Mesendoderm (in vitro differentiated cells): ENCODE measurements at regions not wholly inside any gene's neighbourhood (a gene's known extent, or its start where the extent isn't known, plus 50 kb on each side); places are given as distances from the start of the nearest gene placed in this dataset.

Experiments
- DNase-seq: peaks from one replicate; pipeline ENCODE4 v3.0.0; 2013
- H2AK5ac ChIP-seq: 2 replicates; pipeline ENCODE4 v1.6.1; 2013; ENCODE audit warnings: low read length, inconsistent platforms
- H2BK120ac ChIP-seq: 2 replicates; pipeline ENCODE4 v1.6.1; 2013; ENCODE audit warnings: low read depth, mild to moderate bottlenecking, low read length, moderate library complexity, mixed read lengths
- H2BK15ac ChIP-seq: replicated peaks from 2 replicates; pipeline ENCODE4 v1.6.1; 2013; ENCODE audit warnings: low read depth, mild to moderate bottlenecking, moderate library complexity
- H2BK5ac ChIP-seq: 2 replicates; pipeline ENCODE4 v1.6.1; 2013; ENCODE audit warnings: low read length, inconsistent platforms
- H3K18ac ChIP-seq: 2 replicates; pipeline ENCODE4 v1.6.1; 2013; ENCODE audit warnings: mild to moderate bottlenecking, low read length, mixed read lengths
- H3K23ac ChIP-seq: one replicate; pipeline ENCODE4 v1.6.1; 2013; ENCODE audit warnings: low read length
- H3K27ac ChIP-seq: 2 replicates; pipeline ENCODE4 v1.5.1; 2013; ENCODE audit warnings: low read depth, mild to moderate bottlenecking, inconsistent platforms, low read length, moderate library complexity
- H3K27me3 ChIP-seq: 2 replicates; pipeline ENCODE4 v1.6.1; 2013; ENCODE audit warnings: low read length, control low read depth, mild to moderate bottlenecking, inconsistent platforms; ENCODE audit not compliant: insufficient read depth, poor library complexity
- H3K36me3 ChIP-seq: 2 replicates; pipeline ENCODE4 v1.6.1; 2013; ENCODE audit warnings: low read length, inconsistent platforms; ENCODE audit not compliant: control insufficient read depth, insufficient read depth
- H3K4ac ChIP-seq: one replicate; pipeline ENCODE4 v1.6.1; 2013; ENCODE audit warnings: low read depth, mild to moderate bottlenecking, low read length, moderate library complexity
- H3K4me1 ChIP-seq: 2 replicates; pipeline ENCODE4 v1.6.1; 2013; ENCODE audit warnings: low read depth, low read length, inconsistent platforms; ENCODE audit not compliant: control insufficient read depth
- H3K4me2 ChIP-seq: 2 replicates; pipeline ENCODE4 v1.6.1; 2013; ENCODE audit warnings: low read length
- H3K4me3 ChIP-seq: 2 replicates; pipeline ENCODE4 v1.5.1; 2013; ENCODE audit warnings: mild to moderate bottlenecking, low read length
- H3K56ac ChIP-seq: one replicate; pipeline ENCODE4 v1.6.1; 2013; ENCODE audit warnings: low read length
- H3K79me1 ChIP-seq: 2 replicates; pipeline ENCODE4 v1.6.1; 2013; ENCODE audit warnings: low read length, inconsistent platforms
- H3K79me2 ChIP-seq: 2 replicates; pipeline ENCODE4 v1.6.1; 2013; ENCODE audit warnings: mild to moderate bottlenecking, low read length; ENCODE audit not compliant: control insufficient read depth, insufficient read depth
- H3K9ac ChIP-seq: 2 replicates; pipeline ENCODE4 v1.6.1; 2013; ENCODE audit warnings: low read length, inconsistent platforms
- H4K5ac ChIP-seq: one replicate; pipeline ENCODE4 v1.6.1; 2013; ENCODE audit warnings: low read length
- H4K8ac ChIP-seq: one replicate; pipeline ENCODE4 v1.6.1; 2013; ENCODE audit warnings: low read depth, mild to moderate bottlenecking, control low read depth, low read length, moderate library complexity
- WGBS: extraction: QIAGEN DNeasy Blood & Tissue Kit; methylation state at CpG from one replicate; pipeline ENCODE4 v1.1.7; 2013; ENCODE audit warnings: low lambda C conversion rate, missing lambda C conversion rate; ENCODE audit not compliant: insufficient coverage; ENCODE audit errors: extremely low coverage; 5-methylcytosine and 5-hydroxymethylcytosine counted together

- Histone ChIP-seq H3K4me2 (no peak overlapping the region), H3K56ac (no peak overlapping the region), H3K4me1 (peaks cover 4% of the 10 kb centered on the region), H3K4me3 (no peak overlapping the region), H4K8ac (no peak overlapping the region), H3K79me1 (no peaks in the 10 kb centered on the region), H3K27me3 (no peaks in the 10 kb centered on the region), H3K9ac (no peak overlapping the region), H3K4ac (no peak overlapping the region), H3K27ac (no peak overlapping the region), H3K18ac (no peak overlapping the region), H2AK5ac (no peak overlapping the region), H2BK5ac (no peak overlapping the region), H3K36me3 (no peaks in the 10 kb centered on the region), H2BK15ac (no peak overlapping the region), H4K5ac (no peak overlapping the region), H2BK120ac (no peak overlapping the region), H3K23ac (no peak overlapping the region), H3K79me2 (no peaks in the 10 kb centered on the region)
- no CpG with 5 or more reads among the region's 6 CpGs for WGBS
- DNase-seq = no peak
These were observed 113.4 kb downstream of the SPTSSA start for GRCh38 chr14:34348592-34348991.

GRCh38 chr14:34347683-34348082 is 114.4 kb downstream of the SPTSSA start:
- WGBS = no CpG with 5 or more reads among the region's 2 CpGs
- H3K27ac ChIP-seq = no peak overlapping the region
- DNase-seq = no peak
- no peaks in the 10 kb centered on the region for H3K79me2 ChIP-seq
- no peak overlapping the region for H3K9ac ChIP-seq
- no peak overlapping the region for H3K4me2 ChIP-seq
- no peak overlapping the region for H2BK5ac ChIP-seq
- no peaks in the 10 kb centered on the region for H3K79me1 ChIP-seq
- no peak overlapping the region for H3K18ac ChIP-seq
- no peak overlapping the region for H3K4ac ChIP-seq
- no peak overlapping the region for H3K23ac ChIP-seq
- no peak overlapping the region for H3K56ac ChIP-seq
- no peak overlapping the region for H2AK5ac ChIP-seq
- no peak overlapping the region for H2BK15ac ChIP-seq
- H3K4me3 ChIP-seq = no peak overlapping the region
- H2BK120ac ChIP-seq = no peak overlapping the region
- no peak overlapping the region for H4K5ac ChIP-seq
- H3K27me3 ChIP-seq = no peaks in the 10 kb centered on the region
- peaks cover 4% of the 10 kb centered on the region for H3K4me1 ChIP-seq
- no peaks in the 10 kb centered on the region for H3K36me3 ChIP-seq
- no peak overlapping the region for H4K8ac ChIP-seq

- H3K4me3 ChIP-seq = no peak overlapping the region
- H3K18ac ChIP-seq = no peak overlapping the region
- H3K4me1 ChIP-seq = no peaks in the 10 kb centered on the region
- no peak overlapping the region for H2BK15ac ChIP-seq
- H2BK120ac ChIP-seq = no peak overlapping the region
- no peaks in the 10 kb centered on the region for H3K79me2 ChIP-seq
- no peak overlapping the region for H2BK5ac ChIP-seq
- no peak overlapping the region for H3K23ac ChIP-seq
- no peak overlapping the region for H4K8ac ChIP-seq
- no peak overlapping the region for H3K27ac ChIP-seq
- no peak for DNase-seq
- H3K36me3 ChIP-seq = no peaks in the 10 kb centered on the region
- no peak overlapping the region for H3K4me2 ChIP-seq
- WGBS = no CpG with 5 or more reads among the region's 26 CpGs
- no peak overlapping the region for H3K56ac ChIP-seq
- H4K5ac ChIP-seq = no peak overlapping the region
- H3K4ac ChIP-seq = no peak overlapping the region
- H3K9ac ChIP-seq = no peak overlapping the region
- H3K27me3 ChIP-seq = no peaks in the 10 kb centered on the region
- no peaks in the 10 kb centered on the region for H3K79me1 ChIP-seq
- no peak overlapping the region for H2AK5ac ChIP-seq
These were observed 116.1 kb downstream of the SPTSSA start for GRCh38 chr14:34345718-34346465.

GRCh38 chr14:34344318-34344717 is 117.7 kb downstream of the SPTSSA start:
- no peaks in the 10 kb centered on the region for H3K79me2 ChIP-seq
- no peak overlapping the region for H3K4me2 ChIP-seq
- no peak overlapping the region for H3K9ac ChIP-seq
- H3K36me3 ChIP-seq = no peaks in the 10 kb centered on the region
- no peak overlapping the region for H3K27ac ChIP-seq
- H2BK5ac ChIP-seq = no peak overlapping the region
- H3K27me3 ChIP-seq = no peaks in the 10 kb centered on the region
- WGBS = no CpG with 5 or more reads among the region's 5 CpGs
- no peak overlapping the region for H3K4me3 ChIP-seq
- H3K4me1 ChIP-seq = no peaks in the 10 kb centered on the region
- no peak overlapping the region for H2BK15ac ChIP-seq
- no peak overlapping the region for H2AK5ac ChIP-seq
- H3K18ac ChIP-seq = no peak overlapping the region
- no peak overlapping the region for H3K56ac ChIP-seq
- no peak for DNase-seq
- no peaks in the 10 kb centered on the region for H3K79me1 ChIP-seq
- no peak overlapping the region for H4K8ac ChIP-seq
- H3K23ac ChIP-seq = no peak overlapping the region
- H2BK120ac ChIP-seq = no peak overlapping the region
- no peak overlapping the region for H3K4ac ChIP-seq
- no peak overlapping the region for H4K5ac ChIP-seq

GRCh38 chr14:34340025-34340625 is 121.9 kb downstream of the SPTSSA start:
- Histone ChIP-seq H3K79me2 (no peaks in the 10 kb centered on the region), H3K27ac (no peak overlapping the region), H3K36me3 (no peaks in the 10 kb centered on the region), H2BK120ac (no peak overlapping the region), H4K8ac (no peak overlapping the region), H3K9ac (no peak overlapping the region), H2BK5ac (no peak overlapping the region), H3K4ac (no peak overlapping the region), H3K4me1 (no peaks in the 10 kb centered on the region), H3K4me2 (no peak overlapping the region), H3K23ac (no peak overlapping the region), H3K79me1 (no peaks in the 10 kb centered on the region), H2BK15ac (no peak overlapping the region), H3K56ac (no peak overlapping the region), H2AK5ac (no peak overlapping the region), H4K5ac (no peak overlapping the region), H3K27me3 (no peaks in the 10 kb centered on the region), H3K18ac (no peak overlapping the region), H3K4me3 (no peak overlapping the region)
- no peak for DNase-seq
- no CpG with 5 or more reads among the region's 4 CpGs for WGBS

- Histone ChIP-seq H4K5ac (no peak overlapping the region), H3K4me3 (no peak overlapping the region), H3K18ac (no peak overlapping the region), H3K9ac (no peak overlapping the region), H2BK120ac (no peak overlapping the region), H3K79me2 (no peaks in the 10 kb centered on the region), H3K27ac (no peak overlapping the region), H3K4ac (no peak overlapping the region), H3K4me1 (no peaks in the 10 kb centered on the region), H3K36me3 (no peaks in the 10 kb centered on the region), H2AK5ac (no peak overlapping the region), H2BK15ac (no peak overlapping the region), H3K79me1 (no peaks in the 10 kb centered on the region), H4K8ac (no peak overlapping the region), H3K56ac (no peak overlapping the region), H3K23ac (no peak overlapping the region), H3K27me3 (no peaks in the 10 kb centered on the region), H2BK5ac (no peak overlapping the region), H3K4me2 (no peak overlapping the region)
- no peak for DNase-seq
- no CpG with 5 or more reads among the region's 2 CpGs for WGBS
These were observed 124.0 kb downstream of the SPTSSA start for GRCh38 chr14:34338056-34338455.
